Sigmoid colon (tissue), 4 donors: ENCODE measurements at regions not wholly inside any gene's neighbourhood (a gene's known extent, or its start where the extent isn't known, plus 50 kb on each side); places are given as distances from the start of the nearest gene placed in this dataset.
"Not testable (repeated sequence)": the region's sequence is repeated elsewhere in the genome, so short reads cannot be mapped to it uniquely, and the experiment has no call there.

Source experiments
- POLR2A ChIP-seq, 2 donors: fragments of 450-650 bp; IDR thresholded peaks; one replicate each; pipeline ENCODE4 v1.6.1; 2016; ENCODE audit warnings: antibody characterized with exemption in 2 of 2, mild to moderate bottlenecking in 2 of 2, moderate library complexity in 2 of 2
- POLR2AphosphoS5 ChIP-seq, 4 donors: sonication (generic); formaldehyde crosslinking; IDR thresholded peaks; one replicate each; pipeline ENCODE4 v1.6.1; 2017; ENCODE audit warnings: antibody characterized with exemption in 4 of 4
- TF ChIP-seq, protein P1 (sequence below), 4 experiments: fragments of 450-650 bp in 3 of 4; fragments of 200-600 bp in 1 of 4; IDR thresholded peaks; one replicate each; pipeline ENCODE4 v1.5.1; 2016 to 2019; ENCODE audit warnings: antibody characterized with exemption in 4 of 4, mild to moderate bottlenecking in 3 of 4, moderate library complexity in 2 of 4

DNA sequence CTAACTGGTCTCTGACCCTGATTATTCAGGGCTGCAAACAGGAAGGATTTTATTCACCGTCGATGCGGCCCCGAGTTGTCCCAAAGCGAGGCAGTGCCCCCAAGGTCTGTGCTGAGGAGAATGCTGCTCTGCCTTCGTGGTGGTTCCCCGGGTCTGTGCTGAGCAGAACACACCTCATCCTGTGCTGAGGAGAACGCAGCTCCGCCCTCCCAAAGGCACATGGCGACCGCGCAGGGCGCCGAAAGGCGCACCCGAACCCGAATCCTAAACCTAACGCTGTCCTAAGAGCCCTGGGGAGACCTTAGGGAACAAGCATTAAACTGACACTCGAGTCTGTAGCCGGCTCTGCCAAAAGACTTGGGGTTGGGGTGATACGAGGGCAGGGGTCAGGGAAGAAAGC, 3013.5 kb upstream of the TEKT4 start:
- TF ChIP-seq, protein P1, sequence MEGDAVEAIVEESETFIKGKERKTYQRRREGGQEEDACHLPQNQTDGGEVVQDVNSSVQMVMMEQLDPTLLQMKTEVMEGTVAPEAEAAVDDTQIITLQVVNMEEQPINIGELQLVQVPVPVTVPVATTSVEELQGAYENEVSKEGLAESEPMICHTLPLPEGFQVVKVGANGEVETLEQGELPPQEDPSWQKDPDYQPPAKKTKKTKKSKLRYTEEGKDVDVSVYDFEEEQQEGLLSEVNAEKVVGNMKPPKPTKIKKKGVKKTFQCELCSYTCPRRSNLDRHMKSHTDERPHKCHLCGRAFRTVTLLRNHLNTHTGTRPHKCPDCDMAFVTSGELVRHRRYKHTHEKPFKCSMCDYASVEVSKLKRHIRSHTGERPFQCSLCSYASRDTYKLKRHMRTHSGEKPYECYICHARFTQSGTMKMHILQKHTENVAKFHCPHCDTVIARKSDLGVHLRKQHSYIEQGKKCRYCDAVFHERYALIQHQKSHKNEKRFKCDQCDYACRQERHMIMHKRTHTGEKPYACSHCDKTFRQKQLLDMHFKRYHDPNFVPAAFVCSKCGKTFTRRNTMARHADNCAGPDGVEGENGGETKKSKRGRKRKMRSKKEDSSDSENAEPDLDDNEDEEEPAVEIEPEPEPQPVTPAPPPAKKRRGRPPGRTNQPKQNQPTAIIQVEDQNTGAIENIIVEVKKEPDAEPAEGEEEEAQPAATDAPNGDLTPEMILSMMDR (IDR thresholded peaks at IDR 0.05): not testable (repeated sequence)
- not testable (repeated sequence) for TF ChIP-seq POLR2AphosphoS5, POLR2A (IDR thresholded peaks at IDR 0.05)
